K562 (cell line): ENCODE measurements at regions not wholly inside any gene's neighbourhood (a gene's known extent, or its start where the extent isn't known, plus 50 kb on each side); places are given as distances from the start of the nearest gene placed in this dataset.

Experiments
- ATAC-seq: fragments of 200-7000 bp; cut with Tn5 transposase; 3 replicates; pipeline ENCODE4 v1.9.1; 2020; ENCODE audit warnings: moderate library complexity
- BruUV-seq: library from RNA; stranded (reverse); fragments of 400-500 nt; replicated peaks from 2 replicates; lab custom pipeline; 2021; lab: Mats Ljungman, UMichigan
- CTCF ChIA-PET: fragments of 300-600 bp; formaldehyde crosslinking; extraction: SDS; loops from one replicate; lab custom pipeline; 2021; ENCODE audit warnings: low intra/inter-chr PET ratio; lab: Yijun Ruan, JAX
- POLR2A ChIA-PET: fragments of 300-600, 350-650 bp; sonication (Branson Sonifier 250); formaldehyde crosslinking; extraction: SDS; loops from one replicate; lab custom pipeline; 2021; ENCODE audit warnings: antibody characterized with exemption, inconsistent platforms; lab: Yijun Ruan, JAX
- DNase-seq, 4 experiments: peaks; one replicate each; pipeline versions ENCODE4 v3.0.0 to v3.0.0-alpha.2; 2011 to 2018; ENCODE audit warnings: low spot score in 3 of 4, mixed read lengths in 3 of 4; ENCODE audit errors: extremely low read depth in 1 of 4
- FAIRE-seq: peaks from 2 replicates; lab custom pipeline; 2011; peaks lifted over from hg19 to GRCh38; lab: Jason Lieb, UNC
- H2AFZ ChIP-seq: 2 replicates; pipeline ENCODE4 v1.6.0; 2011; ENCODE audit warnings: low read depth, low read length, control low read depth, inconsistent platforms
- H3K27ac ChIP-seq: fragments of 200-600 bp; 3 replicates; pipeline ENCODE4 v1.8.0; 2011; ENCODE audit warnings: low read depth, mild to moderate bottlenecking, control low read depth, inconsistent platforms, low read length, moderate library complexity, mixed read lengths; ENCODE audit errors: extremely low read depth
- H3K27me3 ChIP-seq, 2 experiments: fragments of 300-600 bp in 1 of 2; 2 replicates in 1 of 2; 3 replicates in 1 of 2; pipeline versions ENCODE4 v1.6.0 to v1.8.0; 2011; ENCODE audit warnings: inconsistent platforms in 2 of 2, low read length in 2 of 2, mild to moderate bottlenecking in 1 of 2, mixed read lengths in 1 of 2, moderate library complexity in 1 of 2; ENCODE audit not compliant: control insufficient read depth in 2 of 2, insufficient read depth in 2 of 2
- H3K36me3 ChIP-seq: fragments of 300-600 bp; 3 replicates; pipeline ENCODE4 v1.8.0; 2011; ENCODE audit warnings: mild to moderate bottlenecking, low read length, inconsistent platforms; ENCODE audit not compliant: control insufficient read depth, insufficient read depth
- H3K4me1 ChIP-seq, 2 experiments: fragments of 200-600 bp in 1 of 2; replicated peaks in 1 of 2; 2 replicates in 1 of 2; 3 replicates in 1 of 2; pipeline versions ENCODE4 v1.5.1 to v1.8.0; 2011; ENCODE audit warnings: inconsistent platforms in 2 of 2, low read length in 2 of 2, mild to moderate bottlenecking in 1 of 2, mixed read lengths in 1 of 2, moderate library complexity in 1 of 2; ENCODE audit not compliant: control insufficient read depth in 2 of 2, insufficient read depth in 2 of 2
- H3K4me2 ChIP-seq: 2 replicates; pipeline ENCODE4 v1.6.1; 2011; ENCODE audit warnings: low read length, control low read depth, inconsistent platforms, mixed read lengths; ENCODE audit not compliant: insufficient read depth
- H3K4me3 ChIP-seq: fragments of 200-600 bp; sonication (generic), shearing (Covaris generic); 2 replicates; pipeline ENCODE4 v1.5.1; 2016; ENCODE audit warnings: control low read depth, inconsistent platforms
- H3K79me2 ChIP-seq: fragments of 200-600 bp; 3 replicates; pipeline ENCODE4 v1.8.0; 2011; ENCODE audit warnings: low read length, inconsistent platforms; ENCODE audit not compliant: control insufficient read depth, insufficient read depth
- H3K9ac ChIP-seq, 2 experiments: 2 replicates each; pipeline versions ENCODE4 v1.6.0 to v1.6.1; 2011; ENCODE audit warnings: low read depth in 2 of 2, low read length in 2 of 2, control low read depth in 1 of 2, inconsistent platforms in 1 of 2, mild to moderate bottlenecking in 1 of 2, mixed read lengths in 1 of 2; ENCODE audit not compliant: insufficient read depth in 1 of 2
- H3K9me1 ChIP-seq: one replicate; pipeline ENCODE4 v1.6.0; 2011; ENCODE audit warnings: inconsistent platforms, mild to moderate bottlenecking, low read length, moderate library complexity; ENCODE audit not compliant: control insufficient read depth, insufficient read depth
- H3K9me3 ChIP-seq: replicated peaks from 2 replicates; pipeline ENCODE4 v1.5.1; 2011; ENCODE audit warnings: low read depth, low read length, inconsistent platforms; ENCODE audit not compliant: control insufficient read depth, insufficient read depth
- H4K20me1 ChIP-seq: replicated peaks from 2 replicates; pipeline ENCODE4 v1.6.1; 2011; ENCODE audit warnings: low read length, inconsistent platforms, mixed read lengths; ENCODE audit not compliant: control insufficient read depth, insufficient read depth
- KDM1A ChIP-seq, 2 experiments: fragments of 450-650 bp; IDR thresholded peaks; 2 replicates each; pipeline ENCODE4 v1.6.1; 2016; ENCODE audit warnings: mild to moderate bottlenecking in 2 of 2
- KLF1 ChIP-seq: fragments of 450-650 bp; IDR thresholded peaks from 2 replicates; pipeline ENCODE4 v1.6.1; 2016; ENCODE audit warnings: missing genetic modification characterization, missing compliant biosample characterization
- KLF13 ChIP-seq: fragments of 450-650 bp; IDR thresholded peaks from 2 replicates; pipeline ENCODE4 v1.6.1; 2016; ENCODE audit warnings: missing genetic modification characterization, low read depth, mild to moderate bottlenecking, missing compliant biosample characterization, moderate library complexity, borderline replicate concordance
- MTA1 ChIP-seq: fragments of 450-650 bp; IDR thresholded peaks from 2 replicates; pipeline ENCODE4 v1.6.1; 2017; ENCODE audit warnings: borderline replicate concordance
- MYC ChIP-seq, 2 experiments: fragments of 250-450 bp in 1 of 2; sonication (Bioruptor Pico) in 1 of 2; IDR thresholded peaks; 2 replicates each; pipeline versions ENCODE4 v1.5.1 to v1.6.1; 2012 to 2021; ENCODE audit warnings: low read depth in 2 of 2, borderline replicate concordance in 1 of 2, improper control_type of control experiment in 1 of 2, low read length in 1 of 2, mild to moderate bottlenecking in 1 of 2, moderate library complexity in 1 of 2
- POLR3G ChIP-seq: IDR thresholded peaks from 2 replicates; pipeline ENCODE4 v1.6.1; 2011; ENCODE audit not compliant: insufficient read length, insufficient replicate concordance; ENCODE audit errors: extremely low read depth
- SNRNP70 ChIP-seq: fragments of 200-400 bp; formaldehyde crosslinking; optimal IDR thresholded peaks from 2 replicates; pipeline ENCODE3; 2017; ENCODE audit warnings: low read depth, low read length
- WGBS: fragments of 100-300 bp; shearing (Covaris generic); methylation state at CpG from one replicate; pipeline ENCODE4 v1.1.6; 2016; ENCODE audit warnings: low coverage, mixed read lengths; ENCODE audit not compliant: insufficient coverage; ENCODE audit errors: missing lambda C conversion rate; 5-methylcytosine and 5-hydroxymethylcytosine counted together
- in situ Hi-C: fragments of 300-500 bp; cut with MboI; formaldehyde crosslinking; loops from 4 replicates; pipeline ENCODE4 v1.15.0; 2018; ENCODE audit warnings: inconsistent platforms, mixed read lengths
- intact Hi-C: fragments of 100-400 bp; cut with micrococcal nuclease; formaldehyde crosslinking; loops from 2 replicates; pipeline ENCODE4 v1.14.2; 2022
- TF ChIP-seq, protein P1 (sequence below): fragments of 250-450 bp; sonication (Bioruptor Pico); IDR thresholded peaks from 2 replicates; pipeline ENCODE4 v1.5.0; 2021; ENCODE audit warnings: mild to moderate bottlenecking, moderate library complexity

DNA sequence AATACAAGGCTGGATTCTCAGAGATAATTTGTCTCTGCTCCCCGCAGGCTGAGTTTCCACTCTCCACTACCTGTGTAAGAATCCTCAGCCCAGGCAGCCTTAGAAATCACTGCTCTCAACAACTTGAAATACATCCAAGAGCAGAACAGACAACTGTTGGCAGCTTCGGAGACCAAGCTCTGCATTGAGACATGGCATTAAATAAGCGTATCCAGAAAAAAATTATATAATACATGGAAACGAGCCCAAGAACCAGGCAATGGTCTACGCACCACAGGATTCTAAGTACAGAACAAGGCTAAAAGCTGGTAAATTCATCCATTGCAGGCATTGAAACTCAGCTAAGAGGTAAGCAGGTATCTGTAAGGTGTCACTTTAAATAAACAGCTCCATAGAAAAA, 165.5 kb upstream of the DIO3 start:
- no peak overlapping the region for H3K27ac ChIP-seq
- TF ChIP-seq MYC (IDR thresholded peaks at IDR 0.05; ENCODE audit: low read depth, low read length): no peak
- no peak for TF ChIP-seq MYC (CRISPR knock-in tag; IDR thresholded peaks at IDR 0.05; ENCODE audit: borderline replicate concordance, low read depth)
- DNase-seq (no peak), ATAC-seq (no peak), FAIRE-seq (no peak)
- in situ Hi-C loops (no loop called here), intact Hi-C loops (no loop called here)
- no peak overlapping the region for H3K9ac ChIP-seq
- H3K4me2 ChIP-seq: no peak overlapping the region
- no peaks in the 10 kb centered on the region for H3K4me1 ChIP-seq
- H3K9me3 ChIP-seq: no peaks in the 10 kb centered on the region
- no peak overlapping the region for H2AFZ ChIP-seq
- ChIA-PET POLR2A (interaction anchor here (0.6 kb wide), 1 partner anchor 80 kb away, joined by 4 read pairs; no protein-coding TSS in a partner anchor), CTCF (no interaction called here)
- WGBS: 6% methylated on average over 5 of the region's 5 CpGs
- no peaks in the 10 kb centered on the region for H3K36me3 ChIP-seq
- BruUV-seq: no TSS peak
- no peaks in the 10 kb centered on the region for H3K79me2 ChIP-seq
- H3K9me1 ChIP-seq: no peaks in the 10 kb centered on the region
- H3K27me3 ChIP-seq: peaks cover 0 to 37% of the 10 kb centered on the region in 2 experiments; a peak in 3 of 5 replicates
- no peaks in the 10 kb centered on the region for H4K20me1 ChIP-seq
- H3K4me3 ChIP-seq: no peak overlapping the region

GRCh38 chr14:101397206-101397605, 164.1 kb upstream of the DIO3 start:
- no peak overlapping the region for H3K4me2 ChIP-seq
- CTCF ChIA-PET: no interaction called here

More at GRCh38 chr14:101397206-101397605, 164.1 kb upstream of the DIO3 start:
- no peaks in the 10 kb centered on the region for H3K9me3 ChIP-seq
- DNase-seq: no peak
- in situ Hi-C loops: no loop called here
- H3K9me1 ChIP-seq: no peaks in the 10 kb centered on the region
- no peak overlapping the region for H2AFZ ChIP-seq
- H3K36me3 ChIP-seq: no peaks in the 10 kb centered on the region
- POLR2A ChIA-PET: interaction anchor here (0.6 kb wide), 1 partner anchor 196 kb away, joined by 3 read pairs; no protein-coding TSS in a partner anchor
- H3K79me2 ChIP-seq: no peaks in the 10 kb centered on the region
- no peak overlapping the region for H3K4me3 ChIP-seq
- no peaks in the 10 kb centered on the region for H3K4me1 ChIP-seq
- no peak for ATAC-seq
- peaks cover 2 to 44% of the 10 kb centered on the region in 2 experiments; a peak in 4 of 5 replicates for H3K27me3 ChIP-seq
- no TSS peak for BruUV-seq
- no peaks in the 10 kb centered on the region for H4K20me1 ChIP-seq
- H3K9ac ChIP-seq: no peak overlapping the region
- 11% methylated on average over 12 of the region's 12 CpGs for WGBS
- no peak overlapping the region for H3K27ac ChIP-seq
- intact Hi-C loops: no loop called here
- TF ChIP-seq MTA1 (no peak), KLF13 (tag) (no peak), KLF1 (tag) (no peak), KDM1A (IDR thresholded peaks at IDR 0.05) (no peak), SNRNP70 (no peak), POLR3G (no peak)
- TF ChIP-seq, protein P1, sequence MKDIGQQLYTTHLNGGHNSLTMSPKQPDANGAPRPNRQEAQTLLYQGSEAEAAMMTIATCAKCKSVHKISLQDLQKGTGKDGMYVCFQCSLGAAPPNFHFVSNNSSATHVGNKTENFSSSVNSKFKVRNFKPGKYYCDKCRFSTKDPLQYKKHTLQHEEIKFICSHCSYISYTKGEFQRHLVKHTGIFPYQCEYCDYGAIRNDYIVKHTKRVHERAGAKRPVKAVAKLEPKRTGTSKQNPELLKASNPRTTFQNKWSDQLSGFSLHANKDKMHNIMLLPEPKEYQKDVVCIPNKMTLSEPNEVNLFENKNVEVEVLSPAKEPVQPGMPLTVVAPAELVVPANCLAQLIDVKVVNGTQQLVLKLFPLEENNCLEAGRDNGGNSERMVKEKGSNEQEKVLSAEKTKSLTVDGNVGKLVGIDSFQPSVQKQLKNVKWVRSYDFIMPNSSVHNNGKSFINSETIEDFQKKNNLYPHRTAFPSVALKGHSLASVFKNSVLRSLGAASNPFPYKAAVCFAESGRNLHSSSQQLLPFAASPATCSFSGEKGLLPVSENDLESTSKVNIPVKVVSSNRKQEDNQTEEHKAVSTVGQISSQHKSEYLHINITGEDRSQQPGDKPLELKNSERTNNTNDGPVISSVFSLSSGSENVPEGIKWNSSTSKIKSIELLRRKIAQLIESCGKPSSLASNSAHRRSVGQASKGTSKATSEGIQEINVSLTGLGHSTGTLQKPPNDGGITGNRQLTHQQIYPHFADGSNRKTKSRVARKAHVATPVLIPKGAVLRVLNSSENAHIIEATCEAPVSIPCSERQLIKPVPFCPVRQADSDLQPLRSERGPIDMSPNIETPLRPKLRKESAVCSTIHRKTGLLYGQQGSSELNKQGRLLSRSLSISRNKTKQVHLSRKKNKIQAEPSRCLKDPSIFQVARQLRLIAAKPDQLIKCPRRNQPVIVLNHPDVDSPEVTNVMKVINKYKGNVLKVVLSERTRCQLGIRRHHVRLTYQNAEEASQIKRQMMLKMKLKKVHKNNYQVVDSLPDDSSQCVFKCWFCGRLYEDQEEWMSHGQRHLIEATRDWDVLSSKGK (CRISPR knock-in tag): no peak
- FAIRE-seq: no peak
